H1 (cell line): ENCODE measurements at regions not wholly inside any gene's neighbourhood (a gene's known extent, or its start where the extent isn't known, plus 50 kb on each side); places are given as distances from the start of the nearest gene placed in this dataset.

Experiments
- CEBPB ChIP-seq: IDR thresholded peaks from 2 replicates; pipeline ENCODE4 v1.6.1; 2012; ENCODE audit warnings: low read depth, low read length
- GABPA ChIP-seq: IDR thresholded peaks from 2 replicates; pipeline ENCODE4 v1.6.1; 2011; ENCODE audit warnings: mild to moderate bottlenecking, low read length, moderate library complexity, borderline replicate concordance; ENCODE audit not compliant: insufficient read depth
- MAX ChIP-seq: IDR thresholded peaks from 2 replicates; pipeline ENCODE4 v1.6.1; 2012; ENCODE audit warnings: inconsistent platforms
- TF ChIP-seq, protein P1 (sequence below): fragments of 300-600 bp; sonication (generic); IDR thresholded peaks from 2 replicates; pipeline ENCODE4 v1.7.1; 2012; ENCODE audit warnings: low read length, moderate library complexity, mild to moderate bottlenecking, inconsistent platforms; ENCODE audit not compliant: insufficient replicate concordance

DNA sequence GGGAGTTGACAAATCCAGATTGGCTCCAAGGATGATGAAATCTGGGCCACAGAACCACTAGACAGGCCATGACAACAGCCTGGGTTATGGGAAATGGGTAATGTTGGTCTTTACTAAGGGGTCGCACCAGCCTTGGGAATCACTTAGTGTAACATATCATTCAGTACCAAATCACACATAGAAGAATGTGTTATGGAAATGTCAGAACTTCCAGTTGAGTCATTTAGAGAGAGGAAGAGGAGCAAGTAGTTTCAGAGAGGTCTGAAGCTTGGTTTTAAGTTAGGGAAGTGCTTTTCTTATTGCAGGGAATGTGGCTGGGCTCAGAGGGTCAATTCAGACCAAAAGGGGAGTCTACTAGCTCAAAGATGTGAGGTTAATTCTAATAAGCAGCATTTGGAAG, 241.6 kb upstream of the ZPLD1 start (continued):
- TF ChIP-seq, protein P1, sequence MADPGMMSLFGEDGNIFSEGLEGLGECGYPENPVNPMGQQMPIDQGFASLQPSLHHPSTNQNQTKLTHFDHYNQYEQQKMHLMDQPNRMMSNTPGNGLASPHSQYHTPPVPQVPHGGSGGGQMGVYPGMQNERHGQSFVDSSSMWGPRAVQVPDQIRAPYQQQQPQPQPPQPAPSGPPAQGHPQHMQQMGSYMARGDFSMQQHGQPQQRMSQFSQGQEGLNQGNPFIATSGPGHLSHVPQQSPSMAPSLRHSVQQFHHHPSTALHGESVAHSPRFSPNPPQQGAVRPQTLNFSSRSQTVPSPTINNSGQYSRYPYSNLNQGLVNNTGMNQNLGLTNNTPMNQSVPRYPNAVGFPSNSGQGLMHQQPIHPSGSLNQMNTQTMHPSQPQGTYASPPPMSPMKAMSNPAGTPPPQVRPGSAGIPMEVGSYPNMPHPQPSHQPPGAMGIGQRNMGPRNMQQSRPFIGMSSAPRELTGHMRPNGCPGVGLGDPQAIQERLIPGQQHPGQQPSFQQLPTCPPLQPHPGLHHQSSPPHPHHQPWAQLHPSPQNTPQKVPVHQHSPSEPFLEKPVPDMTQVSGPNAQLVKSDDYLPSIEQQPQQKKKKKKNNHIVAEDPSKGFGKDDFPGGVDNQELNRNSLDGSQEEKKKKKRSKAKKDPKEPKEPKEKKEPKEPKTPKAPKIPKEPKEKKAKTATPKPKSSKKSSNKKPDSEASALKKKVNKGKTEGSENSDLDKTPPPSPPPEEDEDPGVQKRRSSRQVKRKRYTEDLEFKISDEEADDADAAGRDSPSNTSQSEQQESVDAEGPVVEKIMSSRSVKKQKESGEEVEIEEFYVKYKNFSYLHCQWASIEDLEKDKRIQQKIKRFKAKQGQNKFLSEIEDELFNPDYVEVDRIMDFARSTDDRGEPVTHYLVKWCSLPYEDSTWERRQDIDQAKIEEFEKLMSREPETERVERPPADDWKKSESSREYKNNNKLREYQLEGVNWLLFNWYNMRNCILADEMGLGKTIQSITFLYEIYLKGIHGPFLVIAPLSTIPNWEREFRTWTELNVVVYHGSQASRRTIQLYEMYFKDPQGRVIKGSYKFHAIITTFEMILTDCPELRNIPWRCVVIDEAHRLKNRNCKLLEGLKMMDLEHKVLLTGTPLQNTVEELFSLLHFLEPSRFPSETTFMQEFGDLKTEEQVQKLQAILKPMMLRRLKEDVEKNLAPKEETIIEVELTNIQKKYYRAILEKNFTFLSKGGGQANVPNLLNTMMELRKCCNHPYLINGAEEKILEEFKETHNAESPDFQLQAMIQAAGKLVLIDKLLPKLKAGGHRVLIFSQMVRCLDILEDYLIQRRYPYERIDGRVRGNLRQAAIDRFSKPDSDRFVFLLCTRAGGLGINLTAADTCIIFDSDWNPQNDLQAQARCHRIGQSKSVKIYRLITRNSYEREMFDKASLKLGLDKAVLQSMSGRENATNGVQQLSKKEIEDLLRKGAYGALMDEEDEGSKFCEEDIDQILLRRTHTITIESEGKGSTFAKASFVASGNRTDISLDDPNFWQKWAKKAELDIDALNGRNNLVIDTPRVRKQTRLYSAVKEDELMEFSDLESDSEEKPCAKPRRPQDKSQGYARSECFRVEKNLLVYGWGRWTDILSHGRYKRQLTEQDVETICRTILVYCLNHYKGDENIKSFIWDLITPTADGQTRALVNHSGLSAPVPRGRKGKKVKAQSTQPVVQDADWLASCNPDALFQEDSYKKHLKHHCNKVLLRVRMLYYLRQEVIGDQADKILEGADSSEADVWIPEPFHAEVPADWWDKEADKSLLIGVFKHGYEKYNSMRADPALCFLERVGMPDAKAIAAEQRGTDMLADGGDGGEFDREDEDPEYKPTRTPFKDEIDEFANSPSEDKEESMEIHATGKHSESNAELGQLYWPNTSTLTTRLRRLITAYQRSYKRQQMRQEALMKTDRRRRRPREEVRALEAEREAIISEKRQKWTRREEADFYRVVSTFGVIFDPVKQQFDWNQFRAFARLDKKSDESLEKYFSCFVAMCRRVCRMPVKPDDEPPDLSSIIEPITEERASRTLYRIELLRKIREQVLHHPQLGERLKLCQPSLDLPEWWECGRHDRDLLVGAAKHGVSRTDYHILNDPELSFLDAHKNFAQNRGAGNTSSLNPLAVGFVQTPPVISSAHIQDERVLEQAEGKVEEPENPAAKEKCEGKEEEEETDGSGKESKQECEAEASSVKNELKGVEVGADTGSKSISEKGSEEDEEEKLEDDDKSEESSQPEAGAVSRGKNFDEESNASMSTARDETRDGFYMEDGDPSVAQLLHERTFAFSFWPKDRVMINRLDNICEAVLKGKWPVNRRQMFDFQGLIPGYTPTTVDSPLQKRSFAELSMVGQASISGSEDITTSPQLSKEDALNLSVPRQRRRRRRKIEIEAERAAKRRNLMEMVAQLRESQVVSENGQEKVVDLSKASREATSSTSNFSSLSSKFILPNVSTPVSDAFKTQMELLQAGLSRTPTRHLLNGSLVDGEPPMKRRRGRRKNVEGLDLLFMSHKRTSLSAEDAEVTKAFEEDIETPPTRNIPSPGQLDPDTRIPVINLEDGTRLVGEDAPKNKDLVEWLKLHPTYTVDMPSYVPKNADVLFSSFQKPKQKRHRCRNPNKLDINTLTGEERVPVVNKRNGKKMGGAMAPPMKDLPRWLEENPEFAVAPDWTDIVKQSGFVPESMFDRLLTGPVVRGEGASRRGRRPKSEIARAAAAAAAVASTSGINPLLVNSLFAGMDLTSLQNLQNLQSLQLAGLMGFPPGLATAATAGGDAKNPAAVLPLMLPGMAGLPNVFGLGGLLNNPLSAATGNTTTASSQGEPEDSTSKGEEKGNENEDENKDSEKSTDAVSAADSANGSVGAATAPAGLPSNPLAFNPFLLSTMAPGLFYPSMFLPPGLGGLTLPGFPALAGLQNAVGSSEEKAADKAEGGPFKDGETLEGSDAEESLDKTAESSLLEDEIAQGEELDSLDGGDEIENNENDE: no peak
- TF ChIP-seq GABPA: no peak
- TF ChIP-seq CEBPB: no peak
- TF ChIP-seq MAX: no peak
